Neural progenitor cell (in vitro differentiated cells): ENCODE measurements at regions not wholly inside any gene's neighbourhood (a gene's known extent, or its start where the extent isn't known, plus 50 kb on each side); places are given as distances from the start of the nearest gene placed in this dataset.

Experiments
- DNase-seq: peaks from one replicate; pipeline ENCODE4 v3.0.0-alpha.2; 2016; ENCODE audit warnings: low spot score
- H2AFZ ChIP-seq: fragments of 200-600 bp; sonication (generic); replicated peaks from 2 replicates; pipeline ENCODE4 v1.6.1; 2016; ENCODE audit warnings: antibody characterized with exemption
- H3F3A ChIP-seq: fragments of 200-600 bp; sonication (generic); 2 replicates; pipeline ENCODE4 v1.6.1; 2016; ENCODE audit warnings: antibody characterized with exemption, low read depth
- H3K27ac ChIP-seq: fragments of 200-600 bp; sonication (generic); 2 replicates; pipeline ENCODE4 v1.5.1; 2016; ENCODE audit warnings: mild to moderate bottlenecking
- H3K27me3 ChIP-seq: fragments of 200-600 bp; sonication (generic); 2 replicates; pipeline ENCODE4 v1.6.1; 2016; ENCODE audit warnings: mild to moderate bottlenecking, moderate library complexity
- H3K36me3 ChIP-seq: fragments of 200-600 bp; sonication (generic); 2 replicates; pipeline ENCODE4 v1.5.1; 2016
- H3K4me1 ChIP-seq: fragments of 200-600 bp; sonication (generic); 2 replicates; pipeline ENCODE4 v1.6.1; 2016; ENCODE audit warnings: mixed run types
- H3K4me2 ChIP-seq: fragments of 200-600 bp; sonication (generic); 2 replicates; pipeline ENCODE4 v1.6.1; 2016
- H3K4me3 ChIP-seq: fragments of 200-600 bp; sonication (generic); 2 replicates; pipeline ENCODE4 v1.5.1; 2016
- H3K79me2 ChIP-seq: fragments of 200-600 bp; sonication (generic); 2 replicates; pipeline ENCODE4 v1.6.1; 2016; ENCODE audit warnings: low read depth
- H3K9ac ChIP-seq: fragments of 200-600 bp; sonication (generic); 2 replicates; pipeline ENCODE4 v1.6.1; 2016
- H3K9me3 ChIP-seq: fragments of 200-600 bp; sonication (generic); 2 replicates; pipeline ENCODE4 v1.5.1; 2016; ENCODE audit warnings: low read depth
- H4K20me1 ChIP-seq: fragments of 200-600 bp; sonication (generic); 2 replicates; pipeline ENCODE4 v1.6.1; 2016; ENCODE audit warnings: low read depth
- H3K27ac Mint-ChIP-seq: 3 replicates; pipeline ENCODE4 v1.8.0; 2021; ENCODE audit warnings: mixed read lengths
- H3K27me3 Mint-ChIP-seq: 2 replicates; pipeline ENCODE4 v1.8.0; 2022; ENCODE audit warnings: low read depth, mild to moderate bottlenecking, inconsistent platforms, moderate library complexity, mixed read lengths; ENCODE audit not compliant: insufficient read depth
- H3K36me3 Mint-ChIP-seq: 3 replicates; pipeline ENCODE4 v1.8.0; 2021; ENCODE audit warnings: mixed read lengths
- H3K4me1 Mint-ChIP-seq: 3 replicates; pipeline ENCODE4 v1.8.0; 2021; ENCODE audit warnings: mixed read lengths
- H3K4me3 Mint-ChIP-seq: 3 replicates; pipeline ENCODE4 v1.8.0; 2021; ENCODE audit warnings: mild to moderate bottlenecking, moderate library complexity, mixed read lengths
- H3K9me3 Mint-ChIP-seq: 3 replicates; pipeline ENCODE4 v1.8.0; 2020; ENCODE audit warnings: mixed read lengths
- EZH2 ChIP-seq: fragments of 200-600 bp; sonication (generic); IDR thresholded peaks from 2 replicates; pipeline ENCODE4 v1.6.1; 2017; ENCODE audit warnings: antibody characterized with exemption, mild to moderate bottlenecking, moderate library complexity
- EZH2phosphoT487 ChIP-seq: fragments of 200-600 bp; sonication (generic); IDR thresholded peaks from 2 replicates; pipeline ENCODE4 v1.6.1; 2017; ENCODE audit warnings: antibody characterized with exemption
- TF ChIP-seq, protein P1 (sequence below): fragments of 200-600 bp; sonication (generic); IDR thresholded peaks from 2 replicates; pipeline ENCODE4 v1.5.1; 2017; ENCODE audit warnings: antibody characterized with exemption, mild to moderate bottlenecking

DNA sequence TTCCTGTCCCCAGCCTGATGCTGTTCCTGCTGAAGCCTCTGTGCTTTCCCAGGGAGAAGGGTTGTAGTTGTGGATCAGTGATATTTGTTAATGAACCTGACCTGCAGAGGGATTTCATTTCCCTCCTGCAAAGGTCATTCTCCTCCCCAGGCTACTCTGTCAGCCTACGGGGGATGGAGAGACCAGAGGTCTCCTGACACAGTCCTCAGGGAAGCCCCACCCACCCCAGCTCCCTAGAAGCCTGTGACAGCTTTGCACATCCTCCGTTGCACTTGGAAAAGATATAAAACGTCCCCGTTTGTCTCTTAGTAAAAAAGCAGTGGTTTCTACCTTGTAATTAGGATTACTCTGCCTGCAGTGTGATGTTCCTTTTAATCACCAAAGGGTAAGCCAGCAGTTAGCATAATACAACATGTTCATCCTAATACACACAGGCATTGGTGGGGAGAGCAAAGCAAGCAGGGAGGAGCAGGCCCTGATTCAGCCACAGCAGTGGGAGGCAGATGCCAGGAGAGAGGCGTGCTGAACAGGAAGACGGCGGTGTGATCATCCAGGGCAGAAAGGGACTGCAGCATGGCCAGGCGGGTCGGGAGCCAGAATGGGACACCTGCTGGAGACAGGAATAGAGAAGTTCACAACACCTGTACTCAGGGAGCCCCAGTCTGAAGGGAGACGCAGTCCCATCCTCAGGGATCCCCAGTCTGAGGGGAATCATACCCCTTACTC, 293.5 kb downstream of the LRFN2 start:
- no peak overlapping the region for H3K27ac ChIP-seq
- H3K9ac ChIP-seq: no peak overlapping the region
- H3K36me3 ChIP-seq: no peaks in the 10 kb centered on the region
- Mint-ChIP-seq H3K4me3 (no peak overlapping the region), H3K27me3 (peaks cover 5% of the 10 kb centered on the region), H3K9me3 (no peaks in the 10 kb centered on the region), H3K36me3 (no peaks in the 10 kb centered on the region), H3K27ac (peak overlapping the region; percentile 11), H3K4me1 (peaks cover 7% of the 10 kb centered on the region)
- no peak for DNase-seq
- no peaks in the 10 kb centered on the region for H3K9me3 ChIP-seq
- peaks cover 11% of the 10 kb centered on the region for H3K4me1 ChIP-seq
- H3F3A ChIP-seq: no peaks in the 10 kb centered on the region
- no peaks in the 10 kb centered on the region for H3K27me3 ChIP-seq
- TF ChIP-seq, protein P1, sequence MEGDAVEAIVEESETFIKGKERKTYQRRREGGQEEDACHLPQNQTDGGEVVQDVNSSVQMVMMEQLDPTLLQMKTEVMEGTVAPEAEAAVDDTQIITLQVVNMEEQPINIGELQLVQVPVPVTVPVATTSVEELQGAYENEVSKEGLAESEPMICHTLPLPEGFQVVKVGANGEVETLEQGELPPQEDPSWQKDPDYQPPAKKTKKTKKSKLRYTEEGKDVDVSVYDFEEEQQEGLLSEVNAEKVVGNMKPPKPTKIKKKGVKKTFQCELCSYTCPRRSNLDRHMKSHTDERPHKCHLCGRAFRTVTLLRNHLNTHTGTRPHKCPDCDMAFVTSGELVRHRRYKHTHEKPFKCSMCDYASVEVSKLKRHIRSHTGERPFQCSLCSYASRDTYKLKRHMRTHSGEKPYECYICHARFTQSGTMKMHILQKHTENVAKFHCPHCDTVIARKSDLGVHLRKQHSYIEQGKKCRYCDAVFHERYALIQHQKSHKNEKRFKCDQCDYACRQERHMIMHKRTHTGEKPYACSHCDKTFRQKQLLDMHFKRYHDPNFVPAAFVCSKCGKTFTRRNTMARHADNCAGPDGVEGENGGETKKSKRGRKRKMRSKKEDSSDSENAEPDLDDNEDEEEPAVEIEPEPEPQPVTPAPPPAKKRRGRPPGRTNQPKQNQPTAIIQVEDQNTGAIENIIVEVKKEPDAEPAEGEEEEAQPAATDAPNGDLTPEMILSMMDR: no peak
- TF ChIP-seq EZH2 (no peak), EZH2phosphoT487 (no peak)
- H2AFZ ChIP-seq: peak overlapping the region; percentile 26
- H3K4me2 ChIP-seq: peak overlapping the region; percentile 31
- no peaks in the 10 kb centered on the region for H4K20me1 ChIP-seq
- H3K4me3 ChIP-seq: no peak overlapping the region
- H3K79me2 ChIP-seq: no peaks in the 10 kb centered on the region

DNA sequence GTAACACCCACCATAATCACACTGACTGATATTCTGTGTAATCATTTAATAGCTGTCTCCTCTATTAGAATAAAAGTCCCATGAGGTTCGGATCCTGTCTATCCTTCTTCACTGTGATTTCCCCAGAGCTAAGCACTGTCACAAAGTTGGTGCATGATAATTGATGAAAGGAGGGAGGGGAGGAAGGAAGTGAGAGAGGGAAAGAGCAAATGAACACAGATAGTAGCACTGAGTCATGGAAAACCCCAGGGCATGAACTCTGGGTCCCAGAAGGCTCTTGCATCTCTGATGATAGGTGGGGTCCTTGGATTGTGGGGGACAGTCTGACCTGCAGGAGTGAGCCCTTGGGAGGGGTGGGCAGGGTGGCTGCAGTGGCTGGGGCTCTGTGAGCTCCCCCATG, 294.1 kb downstream of the LRFN2 start:
- Mint-ChIP-seq H3K36me3 (no peaks in the 10 kb centered on the region), H3K4me1 (peaks cover 8% of the 10 kb centered on the region), H3K9me3 (no peaks in the 10 kb centered on the region), H3K27ac (no peak overlapping the region), H3K4me3 (no peak overlapping the region), H3K27me3 (peaks cover 5% of the 10 kb centered on the region)
- H3K4me2 ChIP-seq: no peak overlapping the region
- no peak overlapping the region for H3K4me3 ChIP-seq
- H3K79me2 ChIP-seq: no peaks in the 10 kb centered on the region
- H3F3A ChIP-seq: no peaks in the 10 kb centered on the region
- H2AFZ ChIP-seq: no peak overlapping the region
- TF ChIP-seq EZH2: no peak
- TF ChIP-seq EZH2phosphoT487: no peak
- TF ChIP-seq, protein P1: no peak
- H3K36me3 ChIP-seq: no peaks in the 10 kb centered on the region
- no peak for DNase-seq
- no peaks in the 10 kb centered on the region for H3K9me3 ChIP-seq
- H3K27ac ChIP-seq: no peak overlapping the region
- no peak overlapping the region for H3K9ac ChIP-seq
- H4K20me1 ChIP-seq: no peaks in the 10 kb centered on the region
- no peaks in the 10 kb centered on the region for H3K27me3 ChIP-seq
- H3K4me1 ChIP-seq: peaks cover 11% of the 10 kb centered on the region

GRCh38 chr6:40290816-40291215, 296.3 kb downstream of the LRFN2 start:
- no peak overlapping the region for H3K4me3 ChIP-seq
- H3K4me1 Mint-ChIP-seq: peaks cover 19% of the 10 kb centered on the region
- no peak overlapping the region for H3K27ac ChIP-seq
- peaks cover 8% of the 10 kb centered on the region for H3K27me3 ChIP-seq
- no peak overlapping the region for H2AFZ ChIP-seq
- DNase-seq: no peak
- no peaks in the 10 kb centered on the region for H4K20me1 ChIP-seq
- no peaks in the 10 kb centered on the region for H3K36me3 Mint-ChIP-seq
- H3K9me3 Mint-ChIP-seq: no peaks in the 10 kb centered on the region
- peaks cover 26% of the 10 kb centered on the region for H3K4me1 ChIP-seq
- H3K79me2 ChIP-seq: no peaks in the 10 kb centered on the region
- H3K36me3 ChIP-seq: no peaks in the 10 kb centered on the region
- H3K9me3 ChIP-seq: no peaks in the 10 kb centered on the region
- H3K4me3 Mint-ChIP-seq: no peak overlapping the region
- no peaks in the 10 kb centered on the region for H3F3A ChIP-seq
- TF ChIP-seq EZH2phosphoT487 (no peak), EZH2 (no peak)
- TF ChIP-seq, protein P1: no peak
- H3K4me2 ChIP-seq: no peak overlapping the region
- no peak overlapping the region for H3K27ac Mint-ChIP-seq
- no peak overlapping the region for H3K9ac ChIP-seq
- H3K27me3 Mint-ChIP-seq: peaks cover 10% of the 10 kb centered on the region
